ENCODE measurements at regions not wholly inside any gene's neighbourhood (a gene's known extent, or its start where the extent isn't known, plus 50 kb on each side); places are given as distances from the start of the nearest gene placed in this dataset.

GRCh38 chr6:14807971-14808370 lies 437.9 kb upstream of the JARID2 start:
- DNase-seq (ENCODE audit: low spot score, unreplicated experiment): no peak
- Mint-ChIP-seq H3K27ac (peak overlapping the region; percentile 2), H3K27me3 (peaks cover 5% of the 10 kb centered on the region)

GRCh38 chr6:14810021-14810420 lies 435.8 kb upstream of the JARID2 start:
- no peak overlapping the region for H3K4me3 Mint-ChIP-seq (ENCODE audit: low read depth)
- H3K27me3 Mint-ChIP-seq: peaks cover 6% of the 10 kb centered on the region
- H3K4me1 Mint-ChIP-seq (ENCODE audit: low read depth): peaks cover 5% of the 10 kb centered on the region
- peaks cover 3% of the 10 kb centered on the region for H3K36me3 Mint-ChIP-seq (ENCODE audit: insufficient read depth)
- H3K27ac Mint-ChIP-seq: no peak overlapping the region
- no peak for DNase-seq (ENCODE audit: low spot score, unreplicated experiment)
- H3K9me3 Mint-ChIP-seq (ENCODE audit: low read depth): peaks cover 16% of the 10 kb centered on the region
- no peak for TF ChIP-seq CTCF (IDR thresholded peaks at IDR 0.05; ENCODE audit: unreplicated experiment)

More at GRCh38 chr6:14807971-14808370, 437.9 kb upstream of the JARID2 start:
- peaks cover 3% of the 10 kb centered on the region for H3K4me1 Mint-ChIP-seq (ENCODE audit: low read depth)
- peaks cover 3% of the 10 kb centered on the region for H3K36me3 Mint-ChIP-seq (ENCODE audit: insufficient read depth)
- no peak for TF ChIP-seq CTCF (IDR thresholded peaks at IDR 0.05; ENCODE audit: unreplicated experiment)
- H3K9me3 Mint-ChIP-seq (ENCODE audit: low read depth): peaks cover 16% of the 10 kb centered on the region
- H3K4me3 Mint-ChIP-seq (ENCODE audit: low read depth): no peak overlapping the region

- Mint-ChIP-seq H3K9me3 (ENCODE audit: low read depth) (peaks cover 13% of the 10 kb centered on the region), H3K27ac (no peak overlapping the region), H3K27me3 (peaks cover 6% of the 10 kb centered on the region), H3K36me3 (ENCODE audit: insufficient read depth) (peaks cover 3% of the 10 kb centered on the region), H3K4me3 (ENCODE audit: low read depth) (no peak overlapping the region), H3K4me1 (ENCODE audit: low read depth) (peaks cover 24% of the 10 kb centered on the region)
- no peak for TF ChIP-seq CTCF (IDR thresholded peaks at IDR 0.05; ENCODE audit: unreplicated experiment)
- no peak for DNase-seq (ENCODE audit: low spot score, unreplicated experiment)
Observed at GRCh38 chr6:14811775-14812428, 434.0 kb upstream of the JARID2 start.

GRCh38 chr6:14814016-14814415 lies 431.9 kb upstream of the JARID2 start:
- Mint-ChIP-seq H3K36me3 (ENCODE audit: insufficient read depth) (no peaks in the 10 kb centered on the region), H3K4me3 (ENCODE audit: low read depth) (no peak overlapping the region), H3K9me3 (ENCODE audit: low read depth) (no peaks in the 10 kb centered on the region), H3K27ac (no peak overlapping the region), H3K4me1 (ENCODE audit: low read depth) (peaks cover 32% of the 10 kb centered on the region), H3K27me3 (peaks cover 9% of the 10 kb centered on the region)
- TF ChIP-seq CTCF (IDR thresholded peaks at IDR 0.05; ENCODE audit: unreplicated experiment): no peak
- no peak for DNase-seq (ENCODE audit: low spot score, unreplicated experiment)

GRCh38 chr6:14816116-14816859 lies 429.6 kb upstream of the JARID2 start:
- Mint-ChIP-seq H3K27me3 (peaks cover 17% of the 10 kb centered on the region), H3K4me3 (ENCODE audit: low read depth) (no peak overlapping the region), H3K9me3 (ENCODE audit: low read depth) (no peaks in the 10 kb centered on the region), H3K36me3 (ENCODE audit: insufficient read depth) (no peaks in the 10 kb centered on the region), H3K27ac (peak overlapping the region; percentile 17), H3K4me1 (ENCODE audit: low read depth) (peaks cover 39% of the 10 kb centered on the region)
- DNase-seq (ENCODE audit: low spot score, unreplicated experiment): no peak
- TF ChIP-seq CTCF (IDR thresholded peaks at IDR 0.05; ENCODE audit: unreplicated experiment): no peak

Data from progenitor cell of endocrine pancreas (in vitro differentiated cells).